NB4 (cell line): ENCODE measurements at regions not wholly inside any gene's neighbourhood (a gene's known extent, or its start where the extent isn't known, plus 50 kb on each side); places are given as distances from the start of the nearest gene placed in this dataset.

ENCODE experiments used
- CTCF ChIP-seq: IDR thresholded peaks from one replicate; pipeline ENCODE4 v1.5.1; 2012; ENCODE audit warnings: low read depth, low read length
- POLR2A ChIP-seq: IDR thresholded peaks from 2 replicates; pipeline ENCODE4 v1.6.1; 2011; ENCODE audit warnings: mild to moderate bottlenecking; ENCODE audit not compliant: insufficient read length; ENCODE audit errors: extremely low read depth

- TF ChIP-seq CTCF (no peak), POLR2A (no peak)
Observed at GRCh38 chr10:65719790-65720189, 1206.0 kb upstream of the LRRTM3 start.
